GM23248 (cell line): ENCODE measurements at regions not wholly inside any gene's neighbourhood (a gene's known extent, or its start where the extent isn't known, plus 50 kb on each side); places are given as distances from the start of the nearest gene placed in this dataset.
A peak's percentile ranks its signal among the peaks of the same experiment; 100 is the strongest.

Source experiments
- DNase-seq: peaks from one replicate; pipeline ENCODE4 v3.0.0-alpha.2; 2015
- H2AFZ ChIP-seq: fragments of 200-600 bp; sonication (generic); 2 replicates; pipeline ENCODE4 v1.6.1; 2016; ENCODE audit warnings: antibody characterized with exemption
- H3F3A ChIP-seq: fragments of 200-600 bp; sonication (generic); 2 replicates; pipeline ENCODE4 v1.6.1; 2016; ENCODE audit warnings: mild to moderate bottlenecking, antibody characterized with exemption, mixed run types; ENCODE audit not compliant: insufficient read depth
- H3K27ac ChIP-seq: fragments of 200-600 bp; sonication (generic); 2 replicates; pipeline ENCODE4 v1.5.1; 2016; ENCODE audit warnings: mild to moderate bottlenecking
- H3K27me3 ChIP-seq: fragments of 200-600 bp; sonication (generic); replicated peaks from 2 replicates; pipeline ENCODE4 v1.6.1; 2016; ENCODE audit warnings: mild to moderate bottlenecking; ENCODE audit not compliant: insufficient read depth
- H3K36me3 ChIP-seq: fragments of 200-600 bp; sonication (generic); 2 replicates; pipeline ENCODE4 v1.6.1; 2016; ENCODE audit warnings: low read depth, mild to moderate bottlenecking
- H3K4me1 ChIP-seq: fragments of 200-600 bp; sonication (generic); 2 replicates; pipeline ENCODE4 v1.6.1; 2016; ENCODE audit warnings: mild to moderate bottlenecking; ENCODE audit not compliant: insufficient read depth
- H3K4me2 ChIP-seq: fragments of 200-600 bp; sonication (generic); one replicate; pipeline ENCODE4 v1.6.1; 2016; ENCODE audit warnings: mild to moderate bottlenecking; ENCODE audit not compliant: unreplicated experiment
- H3K4me3 ChIP-seq: fragments of 200-600 bp; sonication (generic); 2 replicates; pipeline ENCODE4 v1.5.1; 2016; ENCODE audit warnings: mild to moderate bottlenecking
- H3K79me2 ChIP-seq: fragments of 200-600 bp; sonication (generic); 2 replicates; pipeline ENCODE4 v1.6.1; 2016; ENCODE audit warnings: mild to moderate bottlenecking; ENCODE audit not compliant: insufficient read depth
- H3K9ac ChIP-seq: fragments of 200-600 bp; sonication (generic); 2 replicates; pipeline ENCODE4 v1.6.1; 2016; ENCODE audit warnings: mild to moderate bottlenecking
- H3K9me2 ChIP-seq: fragments of 200-600 bp; sonication (generic); 2 replicates; pipeline ENCODE4 v1.6.1; 2016; ENCODE audit warnings: mixed run types, mild to moderate bottlenecking, moderate library complexity; ENCODE audit not compliant: insufficient read depth
- H3K9me3 ChIP-seq: fragments of 200-600 bp; sonication (generic); one replicate; pipeline ENCODE4 v1.6.1; 2017; ENCODE audit warnings: low read depth
- H4K20me1 ChIP-seq: fragments of 200-600 bp; sonication (generic); 2 replicates; pipeline ENCODE4 v1.6.0; 2016; ENCODE audit not compliant: insufficient read depth
- EZH2 ChIP-seq: fragments of 200-600 bp; sonication (generic); IDR thresholded peaks from 2 replicates; pipeline ENCODE4 v1.6.1; 2018; ENCODE audit warnings: antibody characterized with exemption, mild to moderate bottlenecking; ENCODE audit not compliant: insufficient read depth, poor library complexity, severe bottlenecking
- EZH2phosphoT487 ChIP-seq: fragments of 200-600 bp; sonication (generic); IDR thresholded peaks from 2 replicates; pipeline ENCODE4 v1.6.1; 2018; ENCODE audit warnings: antibody characterized with exemption, moderate library complexity, mild to moderate bottlenecking, low read depth; ENCODE audit not compliant: insufficient read depth
- WGBS, 2 experiments: methylation state at CpG; one replicate each; pipeline ENCODE4 v1.1.6; 2015 to 2017; ENCODE audit warnings: low lambda C conversion rate in 2 of 2, low coverage in 1 of 2; ENCODE audit errors: missing lambda C conversion rate in 2 of 2; 5-methylcytosine and 5-hydroxymethylcytosine counted together
- in situ Hi-C: fragments of 300-500 bp; cut with MboI; formaldehyde crosslinking; loops from 2 replicates; pipeline ENCODE4 v1.15.0; 2020

DNA sequence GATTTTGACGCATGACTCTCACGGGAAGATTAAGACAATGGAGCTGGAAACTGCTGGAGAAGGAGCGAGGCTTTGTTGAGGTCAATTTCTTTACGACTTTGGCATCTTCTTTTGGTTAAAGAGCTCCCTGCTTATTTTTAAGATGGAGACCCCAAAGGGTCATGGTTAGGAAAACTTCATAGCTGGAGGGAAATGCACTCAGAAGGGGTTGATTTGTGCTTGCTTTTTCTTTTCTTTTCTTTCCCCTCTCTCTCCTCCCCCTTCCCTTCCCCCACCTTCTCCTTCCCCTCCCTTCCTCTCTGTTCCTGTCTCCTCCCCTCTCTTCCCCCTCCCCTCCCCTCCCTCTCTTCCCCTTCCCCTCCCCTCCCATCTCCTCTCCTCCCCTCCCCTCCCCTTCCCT, 79.0 kb downstream of the TNP1 start:
- H2AFZ ChIP-seq, result no peak overlapping the region
- no peaks in the 10 kb centered on the region for H3K9me3 ChIP-seq
- no peaks in the 10 kb centered on the region for H3F3A ChIP-seq
- no peaks in the 10 kb centered on the region for H3K4me1 ChIP-seq
- H3K27me3 ChIP-seq, result no peaks in the 10 kb centered on the region
- WGBS, 2 experiments, result 64 to 79% methylated on average over 4 of the region's 4 CpGs
- no peaks in the 10 kb centered on the region for H3K9me2 ChIP-seq
- no peak for DNase-seq
- no peaks in the 10 kb centered on the region for H3K36me3 ChIP-seq
- no peaks in the 10 kb centered on the region for H3K79me2 ChIP-seq
- no peak overlapping the region for H3K9ac ChIP-seq
- no peak overlapping the region for H3K27ac ChIP-seq
- TF ChIP-seq EZH2phosphoT487 (no peak), EZH2 (no peak)
- no peak overlapping the region for H3K4me3 ChIP-seq
- in situ Hi-C loops, result no loop called here
- no peaks in the 10 kb centered on the region for H4K20me1 ChIP-seq
- no peak overlapping the region for H3K4me2 ChIP-seq

DNA sequence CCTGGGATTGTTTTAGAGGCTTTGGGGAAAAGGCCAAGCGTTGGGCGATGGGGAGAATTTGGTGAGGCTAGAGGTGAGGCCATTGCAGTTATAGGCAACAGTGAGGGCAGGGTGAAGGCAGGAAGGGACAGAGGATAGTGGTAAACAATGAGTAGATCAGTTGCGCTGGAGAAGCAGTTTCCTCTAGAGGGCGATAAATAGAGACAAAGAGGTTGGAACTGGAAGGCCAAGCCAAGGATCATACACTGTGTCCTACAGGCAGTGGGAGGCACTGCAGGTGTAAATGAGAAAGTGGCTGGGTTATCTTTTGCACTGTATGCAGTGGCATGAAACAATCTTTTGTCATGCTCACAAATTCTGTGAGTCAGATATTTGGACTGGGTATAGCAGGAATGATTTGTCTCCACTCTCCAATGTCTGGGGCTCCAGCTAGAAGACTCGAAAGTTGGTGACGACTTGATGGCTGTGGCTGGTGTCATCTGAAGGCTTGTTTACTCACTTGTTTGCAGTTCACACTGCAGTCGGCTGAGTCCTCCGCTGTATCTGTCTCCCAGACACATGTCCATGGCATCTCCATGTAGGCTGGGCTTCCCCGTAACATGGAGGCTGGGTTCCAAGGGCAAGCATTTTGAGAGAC, 82.1 kb downstream of the TNP1 start:
- Histone ChIP-seq H3K36me3 (no peaks in the 10 kb centered on the region), H3K27ac (no peak overlapping the region), H3K4me1 (peaks cover 21% of the 10 kb centered on the region), H3K4me3 (no peak overlapping the region), H4K20me1 (no peaks in the 10 kb centered on the region), H3K4me2 (no peak overlapping the region), H3K9me3 (no peaks in the 10 kb centered on the region), H3K9ac (no peak overlapping the region), H3K27me3 (no peaks in the 10 kb centered on the region), H3K9me2 (no peaks in the 10 kb centered on the region), H3F3A (peaks cover 8% of the 10 kb centered on the region), H2AFZ (no peak overlapping the region), H3K79me2 (no peaks in the 10 kb centered on the region)
- DNase-seq, result peak; percentile 83
- in situ Hi-C loops, result no loop called here
- 72 to 76% methylated on average over 9 of the region's 9 CpGs for WGBS, 2 experiments
- TF ChIP-seq EZH2phosphoT487 (no peak), EZH2 (no peak)

DNA sequence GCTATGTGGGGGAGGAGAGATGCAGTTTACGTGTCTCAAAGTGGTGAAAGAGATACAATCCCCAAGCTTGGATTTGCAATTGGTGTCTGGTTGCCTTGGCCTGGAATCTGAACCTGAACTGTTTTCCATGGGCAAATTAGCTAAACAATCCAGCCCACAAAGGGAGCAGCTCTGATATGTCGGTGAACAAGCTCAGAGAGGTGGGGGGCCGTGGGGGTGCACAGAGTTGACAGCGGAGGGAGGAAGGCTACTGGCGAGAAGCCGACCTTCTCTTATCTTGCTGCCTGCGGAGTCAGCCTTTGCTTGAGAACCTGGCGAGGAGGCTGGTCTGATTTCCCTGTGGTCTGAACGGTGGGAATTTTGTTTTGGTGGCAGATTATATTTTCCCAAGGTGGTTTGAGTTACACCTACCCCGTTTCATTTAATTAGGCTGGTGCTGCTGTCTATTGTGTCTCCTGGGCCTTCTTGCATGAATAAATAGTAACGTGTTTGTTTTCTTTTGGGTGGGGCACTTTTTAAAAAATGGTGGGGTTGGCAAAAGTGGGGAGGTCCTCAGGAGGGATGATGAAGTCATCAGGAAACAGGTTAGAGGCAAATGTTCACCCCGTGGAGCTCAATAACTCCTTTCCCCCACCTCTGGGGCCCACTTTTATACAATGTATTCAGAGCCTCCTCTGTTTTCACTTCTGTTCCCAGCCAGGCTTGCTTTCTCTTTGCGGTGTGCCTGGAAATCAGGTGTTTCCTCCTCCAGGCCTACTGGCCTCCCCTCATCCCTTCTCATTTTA, 80.9 kb upstream of the IGFBP5 start:
- Histone ChIP-seq H3K79me2 (no peaks in the 10 kb centered on the region), H4K20me1 (no peaks in the 10 kb centered on the region), H3K4me2 (no peak overlapping the region), H3K9ac (no peak overlapping the region), H2AFZ (no peak overlapping the region), H3K27me3 (no peaks in the 10 kb centered on the region), H3K4me3 (no peak overlapping the region), H3K9me2 (no peaks in the 10 kb centered on the region), H3K36me3 (no peaks in the 10 kb centered on the region), H3K4me1 (peaks cover 21% of the 10 kb centered on the region), H3K27ac (no peak overlapping the region), H3F3A (peaks cover 8% of the 10 kb centered on the region), H3K9me3 (no peaks in the 10 kb centered on the region)
- WGBS, 2 experiments, result 86 to 91% methylated on average over 12 to 13 of the region's 13 CpGs
- no peak for DNase-seq
- in situ Hi-C loops, result no loop called here
- TF ChIP-seq EZH2phosphoT487 (no peak), EZH2 (no peak)

DNA sequence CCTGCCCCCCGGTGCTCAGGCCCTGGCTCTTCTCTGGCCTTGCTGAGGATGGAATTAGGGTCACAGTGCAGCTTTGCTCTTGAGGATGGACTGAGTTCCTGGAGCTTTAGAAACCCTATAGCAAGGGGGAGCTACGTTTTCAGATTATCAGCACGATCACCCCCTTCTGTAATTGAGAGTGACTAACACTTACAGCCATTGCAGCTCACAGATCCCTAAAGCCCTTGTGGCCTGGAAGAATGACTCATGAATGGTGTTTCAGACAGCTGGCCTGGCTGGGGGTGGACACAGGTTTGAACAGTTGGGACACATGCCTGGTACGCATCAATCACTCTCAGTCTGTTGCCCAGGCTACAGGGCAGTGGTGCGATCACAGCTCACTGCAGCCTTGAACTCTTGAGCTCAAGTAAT, 79.7 kb upstream of the IGFBP5 start:
- peak; percentile 97 for DNase-seq
- H3K36me3 ChIP-seq, result no peaks in the 10 kb centered on the region
- H3K9ac ChIP-seq, result peak overlapping the region; percentile 72
- 20 to 21% methylated on average over 5 of the region's 5 CpGs for WGBS, 2 experiments
- H3K27me3 ChIP-seq, result no peaks in the 10 kb centered on the region
- H3K4me3 ChIP-seq, result peak overlapping the region; percentile 44
- no peaks in the 10 kb centered on the region for H3K79me2 ChIP-seq
- peak overlapping the region; percentile 46; the same call in 1 of the 2 replicates for H2AFZ ChIP-seq
- no peaks in the 10 kb centered on the region for H3K9me2 ChIP-seq
- peak overlapping the region; percentile 82 for H3K4me2 ChIP-seq
- TF ChIP-seq EZH2, result no peak
- TF ChIP-seq EZH2phosphoT487, result no peak
- peak overlapping the region; percentile 91 for H3K27ac ChIP-seq
- peaks cover 21% of the 10 kb centered on the region for H3K4me1 ChIP-seq
- peaks cover 8% of the 10 kb centered on the region for H3F3A ChIP-seq
- no peaks in the 10 kb centered on the region for H4K20me1 ChIP-seq
- in situ Hi-C loops, result no loop called here
- H3K9me3 ChIP-seq, result no peaks in the 10 kb centered on the region
